ENCODE measurements at regions not wholly inside any gene's neighbourhood (a gene's known extent, or its start where the extent isn't known, plus 50 kb on each side); places are given as distances from the start of the nearest gene placed in this dataset.

GRCh38 chr12:111238075-111238734 is 130.7 kb downstream of the PHETA1 start:
- TF ChIP-seq EZH2 (optimal IDR thresholded peaks at IDR 0.05; ENCODE audit: low read depth, low read length): no peak
- TF ChIP-seq, protein P1, sequence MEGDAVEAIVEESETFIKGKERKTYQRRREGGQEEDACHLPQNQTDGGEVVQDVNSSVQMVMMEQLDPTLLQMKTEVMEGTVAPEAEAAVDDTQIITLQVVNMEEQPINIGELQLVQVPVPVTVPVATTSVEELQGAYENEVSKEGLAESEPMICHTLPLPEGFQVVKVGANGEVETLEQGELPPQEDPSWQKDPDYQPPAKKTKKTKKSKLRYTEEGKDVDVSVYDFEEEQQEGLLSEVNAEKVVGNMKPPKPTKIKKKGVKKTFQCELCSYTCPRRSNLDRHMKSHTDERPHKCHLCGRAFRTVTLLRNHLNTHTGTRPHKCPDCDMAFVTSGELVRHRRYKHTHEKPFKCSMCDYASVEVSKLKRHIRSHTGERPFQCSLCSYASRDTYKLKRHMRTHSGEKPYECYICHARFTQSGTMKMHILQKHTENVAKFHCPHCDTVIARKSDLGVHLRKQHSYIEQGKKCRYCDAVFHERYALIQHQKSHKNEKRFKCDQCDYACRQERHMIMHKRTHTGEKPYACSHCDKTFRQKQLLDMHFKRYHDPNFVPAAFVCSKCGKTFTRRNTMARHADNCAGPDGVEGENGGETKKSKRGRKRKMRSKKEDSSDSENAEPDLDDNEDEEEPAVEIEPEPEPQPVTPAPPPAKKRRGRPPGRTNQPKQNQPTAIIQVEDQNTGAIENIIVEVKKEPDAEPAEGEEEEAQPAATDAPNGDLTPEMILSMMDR (IDR thresholded peaks at IDR 0.05; ENCODE audit: low read length): no peak
- no peak for TF ChIP-seq EZH2phosphoT487 (IDR thresholded peaks at IDR 0.05; ENCODE audit: low read length)

All from MM.1S (cell line).